BLaER1 (cell line): ENCODE measurements at regions not wholly inside any gene's neighbourhood (a gene's known extent, or its start where the extent isn't known, plus 50 kb on each side); places are given as distances from the start of the nearest gene placed in this dataset.
A peak's percentile ranks its signal among the peaks of the same experiment; 100 is the strongest.
"Not testable (repeated sequence)": the region's sequence is repeated elsewhere in the genome, so short reads cannot be mapped to it uniquely, and the experiment has no call there.

Experiments used
- H3K27ac ChIP-seq: shearing (Covaris generic); formaldehyde crosslinking; 2 replicates; pipeline ENCODE4 v1.8.1; 2022
- H3K27me3 ChIP-seq: shearing (Covaris generic); formaldehyde crosslinking; 2 replicates; pipeline ENCODE4 v1.8.1; 2022
- H3K36me3 ChIP-seq: shearing (Covaris generic); formaldehyde crosslinking; 2 replicates; pipeline ENCODE4 v1.8.1; 2022
- H3K4me1 ChIP-seq: shearing (Covaris generic); formaldehyde crosslinking; 2 replicates; pipeline ENCODE4 v1.8.1; 2022
- H3K4me2 ChIP-seq: shearing (Covaris generic); formaldehyde crosslinking; 2 replicates; pipeline ENCODE4 v1.8.1; 2022
- H3K4me3 ChIP-seq: shearing (Covaris generic); formaldehyde crosslinking; 2 replicates; pipeline ENCODE4 v1.8.1; 2022
- H3K9ac ChIP-seq: shearing (Covaris generic); formaldehyde crosslinking; 2 replicates; pipeline ENCODE4 v1.8.1; 2022
- H3K9me3 ChIP-seq: shearing (Covaris generic); formaldehyde crosslinking; 2 replicates; pipeline ENCODE4 v1.8.1; 2022
- H4K20me1 ChIP-seq: shearing (Covaris generic); formaldehyde crosslinking; 2 replicates; pipeline ENCODE4 v1.8.1; 2022
- Cebpa-rat ChIP-seq: shearing (Covaris generic); IDR thresholded peaks from 2 replicates; pipeline ENCODE4 v1.8.1; 2022

DNA sequence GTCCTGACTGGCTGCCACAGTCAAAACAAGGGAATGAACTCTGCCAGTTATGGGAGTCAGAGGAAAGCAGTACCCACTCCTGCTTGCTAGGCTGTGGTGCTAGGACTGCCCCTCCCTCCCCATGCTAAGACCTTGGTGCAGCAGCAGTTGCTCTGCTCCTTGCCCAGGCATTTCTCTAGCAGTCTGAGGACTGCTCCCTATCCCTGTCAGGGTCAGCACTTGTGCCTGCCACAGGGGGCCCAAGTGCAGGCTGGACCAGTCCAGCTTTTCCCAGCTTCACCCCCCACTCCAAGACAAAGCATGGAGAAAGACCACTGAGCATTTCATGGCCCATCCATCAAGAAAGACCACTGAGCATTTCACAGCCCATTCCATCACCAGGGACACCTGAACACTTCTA, 305.8 kb upstream of the CLEC14A start:
- Histone ChIP-seq H3K27ac (no peak overlapping the region), H3K9me3 (peaks cover 82% of the 10 kb centered on the region), H3K4me2 (no peak overlapping the region), H3K27me3 (no peaks in the 10 kb centered on the region), H3K36me3 (0 out of 2 replicates have a peak, but pooled peaks cover 16% of the 10 kb centered on the region), H3K9ac (no peak overlapping the region), H4K20me1 (no peaks in the 10 kb centered on the region), H3K4me1 (no peaks in the 10 kb centered on the region), H3K4me3 (no peak overlapping the region)
- no peak for TF ChIP-seq Cebpa-rat

DNA sequence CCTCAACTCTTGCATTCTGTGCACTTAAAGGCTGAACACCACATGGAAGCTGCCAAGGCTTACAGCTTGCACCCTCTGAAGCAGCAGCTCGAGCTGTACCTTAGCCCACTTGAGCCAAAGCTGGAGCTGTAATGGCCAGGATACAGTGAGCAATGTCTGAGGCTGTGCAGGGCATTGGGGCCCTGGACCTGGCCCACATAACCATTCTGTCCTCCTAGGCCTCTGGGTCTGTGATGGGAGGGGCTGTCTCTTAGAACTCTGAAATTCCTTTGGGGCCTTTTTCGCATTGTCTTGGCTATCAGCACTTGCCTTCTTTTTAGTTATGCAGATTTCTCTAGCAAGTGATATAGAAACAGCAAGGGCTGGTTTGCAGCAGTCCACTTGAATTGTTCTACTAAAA, 303.8 kb upstream of the CLEC14A start:
- Histone ChIP-seq H3K9ac (no peak overlapping the region), H3K4me1 (peaks cover 2% of the 10 kb centered on the region; the same call in 1 of the 2 replicates), H3K4me3 (no peak overlapping the region), H4K20me1 (no peaks in the 10 kb centered on the region), H3K4me2 (no peak overlapping the region), H3K36me3 (0 out of 2 replicates have a peak, but pooled peaks cover 16% of the 10 kb centered on the region), H3K27ac (no peak overlapping the region), H3K27me3 (no peaks in the 10 kb centered on the region), H3K9me3 (peaks cover 78% of the 10 kb centered on the region)
- TF ChIP-seq Cebpa-rat, result no peak

DNA sequence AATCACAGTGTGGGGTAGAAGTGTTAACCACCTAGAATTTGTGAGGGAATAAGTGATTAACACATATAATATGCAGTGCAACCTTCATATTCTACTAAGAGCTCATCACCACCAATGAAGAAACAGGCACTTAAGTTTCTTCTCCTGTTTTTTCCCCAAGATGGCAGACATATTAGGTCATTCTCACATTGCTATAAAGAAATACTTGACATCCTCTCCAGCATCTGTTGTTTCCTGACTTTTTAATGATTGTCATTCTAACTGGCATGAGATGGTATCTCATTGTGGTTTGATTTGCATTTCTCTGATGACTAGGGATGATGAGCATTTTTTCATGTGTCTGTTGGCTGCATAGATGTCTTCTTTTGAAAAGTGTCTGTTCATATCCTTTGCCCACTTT, 301.5 kb upstream of the CLEC14A start:
- Histone ChIP-seq H3K36me3 (0 out of 2 replicates have a peak, but pooled peaks cover 16% of the 10 kb centered on the region), H3K4me1 (peaks cover 26% of the 10 kb centered on the region), H3K9me3 (peaks cover 63% of the 10 kb centered on the region)
- not testable (repeated sequence) for H3K27ac ChIP-seq, H3K27me3 ChIP-seq, H3K4me3 ChIP-seq, H3K4me2 ChIP-seq, H3K9ac ChIP-seq, H4K20me1 ChIP-seq

DNA sequence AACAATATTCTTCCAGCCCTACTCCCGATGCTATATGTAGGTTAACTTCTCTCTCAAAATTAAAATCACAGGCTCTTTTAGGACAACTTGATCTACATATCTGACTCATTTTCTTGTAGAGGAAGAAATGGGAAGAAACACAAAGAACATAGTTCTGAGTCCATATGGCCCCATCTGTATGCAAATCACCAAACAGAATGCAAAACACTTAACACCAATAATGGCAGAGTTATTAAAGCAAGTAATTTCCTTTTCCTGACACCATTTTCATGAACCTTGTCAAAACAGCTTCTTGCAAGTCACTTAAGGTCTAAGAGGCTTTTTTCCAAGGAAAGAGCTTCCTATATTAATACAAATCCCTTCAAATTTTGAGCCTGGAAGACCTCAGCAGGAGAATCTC, 300.4 kb upstream of the CLEC14A start:
- H3K4me1 ChIP-seq, result peaks cover 37% of the 10 kb centered on the region
- H3K36me3 ChIP-seq, result 0 out of 2 replicates have a peak, but pooled peaks cover 16% of the 10 kb centered on the region
- H4K20me1 ChIP-seq, result no peaks in the 10 kb centered on the region
- H3K27ac ChIP-seq, result no peak overlapping the region
- H3K9ac ChIP-seq, result no peak overlapping the region
- peaks cover 52% of the 10 kb centered on the region for H3K9me3 ChIP-seq
- no peaks in the 10 kb centered on the region for H3K27me3 ChIP-seq
- H3K4me3 ChIP-seq, result no peak overlapping the region
- TF ChIP-seq Cebpa-rat, result no peak
- no peak overlapping the region for H3K4me2 ChIP-seq

DNA sequence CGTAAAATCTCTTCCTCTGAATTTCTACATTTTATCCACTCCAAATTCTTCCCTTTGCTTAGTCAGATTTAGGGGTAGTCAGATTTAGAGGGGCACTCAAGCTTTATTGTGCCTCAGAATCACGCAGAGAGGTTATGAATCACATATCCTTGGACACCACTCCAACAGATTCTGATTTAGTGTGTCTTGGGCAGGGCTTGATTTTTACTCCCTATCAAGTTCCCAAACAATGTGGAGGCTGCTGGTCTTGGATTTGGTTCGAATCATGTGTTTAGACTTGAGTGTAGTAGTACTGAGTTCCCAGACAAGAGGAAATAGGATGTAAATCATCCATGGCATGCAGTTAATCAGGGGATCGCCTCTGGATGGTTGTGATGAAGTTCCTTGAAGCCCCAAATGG, 298.1 kb upstream of the CLEC14A start:
- no peak for TF ChIP-seq Cebpa-rat
- H3K4me3 ChIP-seq, result no peak overlapping the region
- peak overlapping the region; percentile 66 for H3K27ac ChIP-seq
- H3K4me1 ChIP-seq, result peaks cover 57% of the 10 kb centered on the region
- H4K20me1 ChIP-seq, result no peaks in the 10 kb centered on the region
- peak overlapping the region; percentile 73 for H3K4me2 ChIP-seq
- H3K9me3 ChIP-seq, result peaks cover 30% of the 10 kb centered on the region
- peak overlapping the region; percentile 26; the same call in 1 of the 2 replicates for H3K9ac ChIP-seq
- no peaks in the 10 kb centered on the region for H3K27me3 ChIP-seq
- H3K36me3 ChIP-seq, result 0 out of 2 replicates have a peak, but pooled peaks cover 4% of the 10 kb centered on the region

DNA sequence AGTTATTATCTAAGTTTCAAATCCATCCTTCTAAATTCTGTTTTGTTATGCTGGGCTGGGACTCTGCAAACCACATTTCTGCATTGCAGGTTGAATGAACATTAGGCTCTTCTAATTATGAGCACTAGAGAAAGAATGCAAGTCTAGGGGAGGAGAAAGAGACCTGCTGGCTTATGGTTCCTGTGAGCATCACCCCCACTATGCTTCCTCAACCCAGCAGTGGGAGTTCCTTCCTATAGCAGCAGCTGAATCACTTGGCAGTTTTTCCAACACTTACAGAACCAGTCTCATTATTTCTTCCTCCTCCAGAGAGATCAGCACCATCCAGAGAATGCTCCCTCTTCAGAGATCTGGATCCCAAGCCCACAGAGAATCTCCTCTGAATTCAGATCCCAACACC, 297.7 kb upstream of the CLEC14A start:
- H3K36me3 ChIP-seq, result 0 out of 2 replicates have a peak, but pooled peaks cover 1% of the 10 kb centered on the region
- no peaks in the 10 kb centered on the region for H3K27me3 ChIP-seq
- H3K9ac ChIP-seq, result peak overlapping the region; percentile 26; the same call in 1 of the 2 replicates
- H3K4me3 ChIP-seq, result no peak overlapping the region
- H3K27ac ChIP-seq, result peak overlapping the region; percentile 66
- H3K4me1 ChIP-seq, result peaks cover 60% of the 10 kb centered on the region
- H3K9me3 ChIP-seq, result peaks cover 26% of the 10 kb centered on the region
- no peak for TF ChIP-seq Cebpa-rat
- H3K4me2 ChIP-seq, result peak overlapping the region; percentile 73
- no peaks in the 10 kb centered on the region for H4K20me1 ChIP-seq

DNA sequence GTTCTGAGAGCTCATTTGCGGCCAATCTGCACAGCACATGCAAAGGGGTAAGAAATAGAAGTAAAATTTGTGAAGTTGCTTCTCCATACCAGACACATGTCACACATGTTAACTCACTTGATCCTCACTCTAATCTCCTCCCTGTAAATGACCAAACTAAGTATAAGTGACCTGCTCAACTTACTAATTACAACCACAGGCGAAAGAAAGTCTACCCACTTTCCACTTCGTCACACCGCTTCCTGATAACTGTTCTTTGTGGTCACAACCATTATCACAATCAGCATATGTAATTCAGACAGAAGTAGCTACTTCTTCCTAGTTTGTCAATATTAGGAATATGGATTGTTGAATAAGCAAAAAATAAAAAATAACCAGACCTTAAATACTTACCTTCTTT, 293.7 kb upstream of the CLEC14A start:
- no peaks in the 10 kb centered on the region for H3K27me3 ChIP-seq
- H3K9ac ChIP-seq, result peak overlapping the region; percentile 68; the same call in 1 of the 2 replicates
- TF ChIP-seq Cebpa-rat, result no peak

DNA sequence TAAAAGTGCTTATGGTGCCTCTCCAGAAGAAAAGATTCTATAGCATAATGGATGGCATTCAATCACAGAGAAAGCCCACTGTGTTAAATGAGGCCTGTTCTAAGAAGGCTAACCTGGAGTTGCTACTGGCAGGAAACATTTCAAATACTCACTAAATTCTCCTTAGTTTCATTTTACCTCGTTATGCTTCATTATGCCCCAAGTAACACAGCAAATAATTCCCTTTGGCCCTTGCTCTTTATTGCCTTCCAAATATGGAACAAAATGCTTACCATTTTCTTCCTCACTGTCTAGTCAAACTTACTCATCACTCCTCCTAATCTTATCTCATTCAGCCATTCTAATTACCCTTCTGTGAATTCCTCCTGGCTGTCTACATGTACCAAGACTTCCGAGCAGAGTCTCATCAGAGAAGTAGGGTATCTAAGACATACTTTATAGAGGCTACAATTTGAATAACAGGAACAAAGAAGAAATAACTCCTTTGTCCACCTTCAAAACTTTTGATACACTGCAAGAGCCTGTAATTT, 292.1 kb upstream of the CLEC14A start:
- no peak for TF ChIP-seq Cebpa-rat
- peak overlapping the region; percentile 87 for H3K27ac ChIP-seq
- no peaks in the 10 kb centered on the region for H3K36me3 ChIP-seq

More for the DNA sequence above, 293.7 kb upstream of the CLEC14A start:
- Histone ChIP-seq H3K36me3 (no peaks in the 10 kb centered on the region), H3K4me2 (peak overlapping the region; percentile 73), H3K27ac (peak overlapping the region; percentile 87), H4K20me1 (no peaks in the 10 kb centered on the region), H3K9me3 (peaks cover 5% of the 10 kb centered on the region), H3K4me3 (peak overlapping the region; percentile 48; the same call in 1 of the 2 replicates), H3K4me1 (peaks cover 79% of the 10 kb centered on the region)

DNA sequence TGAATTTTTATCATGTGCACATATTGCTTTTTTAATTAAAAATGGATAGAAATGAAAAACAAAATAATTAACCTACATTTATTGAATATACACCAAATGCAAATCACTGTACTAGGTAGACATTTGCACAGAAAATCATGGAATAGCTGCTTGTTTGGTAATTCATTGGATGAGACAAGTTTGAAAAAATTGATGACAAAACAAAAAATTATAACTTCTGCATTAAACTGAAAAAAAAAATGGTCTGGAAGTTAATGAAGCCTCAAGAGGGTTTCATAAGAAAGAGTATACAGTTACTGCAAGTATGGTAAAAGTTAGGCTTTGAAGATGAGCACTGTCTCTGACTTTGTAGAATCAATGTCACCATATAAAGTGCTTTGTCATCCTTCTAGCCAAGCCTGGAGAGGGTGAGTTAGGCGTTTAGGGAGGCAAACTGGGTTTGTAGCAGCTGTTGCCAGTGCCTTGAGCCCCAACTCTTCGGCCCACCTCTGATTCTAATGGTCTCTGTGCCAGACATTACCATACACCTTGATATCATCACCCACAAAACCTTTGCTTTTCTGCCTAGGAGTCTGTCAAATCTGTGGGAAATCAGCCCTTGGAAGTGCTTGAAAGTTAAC, 291.1 kb upstream of the CLEC14A start:
- Histone ChIP-seq H3K27me3 (no peaks in the 10 kb centered on the region), H3K27ac (peak overlapping the region; percentile 87), H3K9ac (no peak overlapping the region), H4K20me1 (no peaks in the 10 kb centered on the region), H3K36me3 (no peaks in the 10 kb centered on the region), H3K4me3 (no peak overlapping the region), H3K4me1 (peaks cover 64% of the 10 kb centered on the region), H3K9me3 (peaks cover 30% of the 10 kb centered on the region), H3K4me2 (peak overlapping the region; percentile 73)
- TF ChIP-seq Cebpa-rat, result no peak

More for the DNA sequence above, 292.1 kb upstream of the CLEC14A start:
- no peak overlapping the region; the same call in 1 of the 2 replicates for H3K9ac ChIP-seq
- H3K4me3 ChIP-seq, result no peak overlapping the region
- peaks cover 73% of the 10 kb centered on the region for H3K4me1 ChIP-seq
- H3K27me3 ChIP-seq, result no peaks in the 10 kb centered on the region
- peak overlapping the region; percentile 73 for H3K4me2 ChIP-seq
- no peaks in the 10 kb centered on the region for H4K20me1 ChIP-seq
- H3K9me3 ChIP-seq, result peaks cover 20% of the 10 kb centered on the region

DNA sequence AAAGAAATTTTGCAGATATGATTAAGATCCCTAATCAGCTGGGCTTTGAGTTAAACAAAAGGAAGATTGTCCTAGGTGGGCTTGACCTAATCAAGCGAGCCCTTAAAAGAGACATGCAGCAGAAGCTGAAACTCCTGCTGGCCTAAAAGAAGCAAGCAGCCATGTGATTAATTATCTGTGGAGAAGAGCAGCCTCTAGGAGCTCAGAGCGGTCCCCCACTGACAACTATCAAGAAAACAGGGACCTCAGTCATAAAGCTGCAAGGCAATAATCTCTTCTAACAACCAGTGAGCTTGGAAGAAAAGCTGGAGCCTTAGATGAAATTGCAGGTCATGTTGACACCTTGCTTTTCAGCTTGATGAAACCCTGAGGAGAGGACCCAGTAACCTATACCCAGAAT, 288.9 kb upstream of the CLEC14A start:
- TF ChIP-seq Cebpa-rat, result no peak
- Histone ChIP-seq H4K20me1 (no peaks in the 10 kb centered on the region), H3K4me2 (no peak overlapping the region), H3K4me3 (no peak overlapping the region), H3K9ac (no peak overlapping the region), H3K36me3 (no peaks in the 10 kb centered on the region), H3K27me3 (no peaks in the 10 kb centered on the region), H3K27ac (no peak overlapping the region), H3K4me1 (peaks cover 46% of the 10 kb centered on the region), H3K9me3 (peaks cover 36% of the 10 kb centered on the region)

DNA sequence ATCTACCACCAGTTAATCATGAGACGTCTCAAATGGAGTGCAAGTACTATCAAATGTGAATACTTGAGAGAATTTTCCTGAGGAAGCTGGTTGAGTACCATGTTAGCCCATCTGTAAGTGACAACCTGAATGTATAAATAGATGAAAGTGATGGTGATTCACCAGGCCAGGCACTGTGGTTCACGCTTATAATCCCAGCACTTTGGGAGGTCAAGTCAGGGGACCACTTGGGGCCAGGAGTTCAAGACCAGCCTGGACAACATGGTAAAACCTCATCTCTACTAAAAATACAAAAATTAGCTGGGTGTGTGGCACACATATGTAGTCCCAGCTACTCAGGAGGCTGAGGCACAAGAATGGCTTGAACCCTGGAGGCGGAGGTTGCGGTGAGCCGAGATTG, 288.0 kb upstream of the CLEC14A start:
- not testable (repeated sequence) for H3K27me3 ChIP-seq, H3K9ac ChIP-seq, H3K36me3 ChIP-seq, H4K20me1 ChIP-seq, H3K4me2 ChIP-seq, H3K4me3 ChIP-seq, H3K27ac ChIP-seq
- Histone ChIP-seq H3K9me3 (peaks cover 36% of the 10 kb centered on the region), H3K4me1 (peaks cover 39% of the 10 kb centered on the region)

DNA sequence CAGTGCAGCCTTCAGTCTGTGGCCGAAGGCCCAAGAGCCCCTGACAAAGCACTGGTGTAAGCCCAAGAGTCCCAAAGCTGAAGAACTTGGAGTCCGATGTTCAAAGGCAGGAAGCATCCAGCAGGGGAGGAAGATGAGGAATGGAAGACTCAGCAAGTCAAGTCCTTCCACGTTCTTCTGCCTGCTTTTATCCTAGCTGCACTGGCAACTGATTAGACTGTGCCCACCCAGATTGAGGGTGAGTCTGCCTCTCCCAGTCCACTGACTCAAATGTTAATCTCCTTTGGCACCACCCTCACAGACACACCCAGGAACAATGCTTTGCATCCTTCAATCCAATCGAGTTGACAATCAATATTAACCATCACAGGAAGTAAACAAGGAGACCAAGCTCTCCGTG, 282.2 kb upstream of the CLEC14A start:
- not testable (repeated sequence) for H3K27ac ChIP-seq, H3K36me3 ChIP-seq, H3K4me1 ChIP-seq, H3K9ac ChIP-seq, H3K4me2 ChIP-seq, H3K4me3 ChIP-seq, H4K20me1 ChIP-seq, H3K27me3 ChIP-seq
- peaks cover 16% of the 10 kb centered on the region for H3K9me3 ChIP-seq
